WTC11 (cell line): ENCODE measurements at regions not wholly inside any gene's neighbourhood (a gene's known extent, or its start where the extent isn't known, plus 50 kb on each side); places are given as distances from the start of the nearest gene placed in this dataset.

Source experiments
- ATAC-seq: fragments of 200-7000 bp; cut with Tn5 transposase; 2 replicates; pipeline ENCODE4 v1.10.0; 2021; ENCODE audit warnings: mild to moderate bottlenecking, moderate library complexity
- CTCF ChIA-PET: fragments of 300-600 bp; sonication (Branson Sonifier 250); formaldehyde crosslinking; loops from one replicate; lab custom pipeline; 2021; ENCODE audit warnings: antibody characterized with exemption; lab: Charles Lee
- POLR2A ChIA-PET: fragments of 350-600 bp; sonication (Branson Sonifier 250); formaldehyde crosslinking; loops from one replicate; lab custom pipeline; 2021; ENCODE audit warnings: antibody characterized with exemption; lab: Charles Lee
- DNase-seq: peaks from one replicate; pipeline ENCODE4 v3.0.0; 2021; ENCODE audit warnings: low spot score
- H3K27ac Mint-ChIP-seq: 2 replicates; pipeline ENCODE4 v1.8.0; 2021; ENCODE audit warnings: mixed read lengths
- H3K27me3 Mint-ChIP-seq: 2 replicates; pipeline ENCODE4 v1.8.0; 2021; ENCODE audit warnings: low read depth, mild to moderate bottlenecking, moderate library complexity, mixed read lengths
- H3K36me3 Mint-ChIP-seq: 2 replicates; pipeline ENCODE4 v1.8.0; 2021; ENCODE audit warnings: mixed read lengths
- H3K4me1 Mint-ChIP-seq: 2 replicates; pipeline ENCODE4 v1.8.0; 2022; ENCODE audit warnings: mixed read lengths
- H3K4me3 Mint-ChIP-seq: 2 replicates; pipeline ENCODE4 v1.8.0; 2021; ENCODE audit warnings: mild to moderate bottlenecking, moderate library complexity, mixed read lengths
- H3K9me3 Mint-ChIP-seq: 2 replicates; pipeline ENCODE4 v1.8.0; 2021; ENCODE audit warnings: mixed read lengths
- CDX4 ChIP-seq: fragments of 250-450 bp; sonication (Bioruptor Pico); IDR thresholded peaks from 2 replicates; pipeline ENCODE4 v1.9.0; 2021; ENCODE audit warnings: moderate library complexity, mild to moderate bottlenecking, inconsistent platforms, borderline replicate concordance
- CREB1 ChIP-seq: sonication (generic); formaldehyde crosslinking; IDR thresholded peaks from 2 replicates; pipeline ENCODE4 v1.8.0; 2023; ENCODE audit warnings: mild to moderate bottlenecking, missing genetic modification reagents
- E2F4 ChIP-seq: sonication (generic); formaldehyde crosslinking; IDR thresholded peaks from 2 replicates; pipeline ENCODE4 v1.8.1; 2022; ENCODE audit warnings: low read depth, mild to moderate bottlenecking, moderate library complexity, missing genetic modification reagents, borderline replicate concordance
- ETV6 ChIP-seq: sonication (generic); formaldehyde crosslinking; IDR thresholded peaks from 2 replicates; pipeline ENCODE4 v1.8.1; 2022; ENCODE audit warnings: mild to moderate bottlenecking, missing genetic modification reagents
- GRHL2 ChIP-seq: fragments of 250-450 bp; sonication (Bioruptor Pico); IDR thresholded peaks from 2 replicates; pipeline ENCODE4 v1.8.0; 2022; ENCODE audit warnings: mild to moderate bottlenecking, moderate library complexity; ENCODE audit not compliant: insufficient replicate concordance, severe bottlenecking
- HMGA2 ChIP-seq: fragments of 250-450 bp; sonication (Bioruptor Pico); IDR thresholded peaks from 2 replicates; pipeline ENCODE4 v1.4.0; 2021; ENCODE audit warnings: mild to moderate bottlenecking, moderate library complexity
- IRF1 ChIP-seq: sonication (generic); formaldehyde crosslinking; IDR thresholded peaks from 2 replicates; pipeline ENCODE4 v1.8.0; 2023; ENCODE audit warnings: missing genetic modification reagents
- MLX ChIP-seq: sonication (generic); formaldehyde crosslinking; IDR thresholded peaks from 2 replicates; pipeline ENCODE4 v1.8.1; 2023; ENCODE audit warnings: mild to moderate bottlenecking, missing genetic modification reagents, moderate library complexity
- PRDM15 ChIP-seq: sonication (generic); formaldehyde crosslinking; IDR thresholded peaks from 2 replicates; pipeline ENCODE4 v1.8.0; 2022; ENCODE audit warnings: missing genetic modification reagents
- TEAD1 ChIP-seq: sonication (generic); formaldehyde crosslinking; IDR thresholded peaks from 2 replicates; pipeline ENCODE4 v1.8.0; 2022; ENCODE audit warnings: mild to moderate bottlenecking, missing genetic modification reagents
- USF1 ChIP-seq: sonication (generic); formaldehyde crosslinking; IDR thresholded peaks from 2 replicates; pipeline ENCODE4 v1.8.0; 2022; ENCODE audit warnings: mild to moderate bottlenecking, missing genetic modification reagents
- ZNF121 ChIP-seq: sonication (generic); formaldehyde crosslinking; IDR thresholded peaks from 2 replicates; pipeline ENCODE4 v1.8.0; 2023; ENCODE audit warnings: missing genetic modification reagents
- ZNF138 ChIP-seq: sonication (generic); formaldehyde crosslinking; conservative IDR thresholded peaks from 2 replicates; pipeline ENCODE4 v1.8.1; 2022; ENCODE audit warnings: mild to moderate bottlenecking, moderate library complexity, missing genetic modification reagents
- ZNF219 ChIP-seq: sonication (generic); formaldehyde crosslinking; IDR thresholded peaks from 2 replicates; pipeline ENCODE4 v1.8.0; 2023; ENCODE audit warnings: missing genetic modification reagents, mild to moderate bottlenecking, borderline replicate concordance
- ZNF671 ChIP-seq: fragments of 250-450 bp; sonication (Bioruptor Pico); IDR thresholded peaks from 2 replicates; pipeline ENCODE4 v1.8.0; 2021; ENCODE audit warnings: mild to moderate bottlenecking
- ZSCAN18 ChIP-seq: fragments of 250-450 bp; sonication (Bioruptor Pico); IDR thresholded peaks from 2 replicates; pipeline ENCODE4 v2.1.2; 2022; ENCODE audit warnings: mild to moderate bottlenecking, moderate library complexity
- TF ChIP-seq, protein P1 (sequence below): sonication (generic); formaldehyde crosslinking; IDR thresholded peaks from 2 replicates; pipeline ENCODE4 v1.8.0; 2023; ENCODE audit warnings: mild to moderate bottlenecking, missing genetic modification reagents
- TF ChIP-seq, protein P2 (sequence below): fragments of 250-450 bp; sonication (Bioruptor Pico); IDR thresholded peaks from 2 replicates; pipeline ENCODE4 v1.9.0; 2021; ENCODE audit warnings: mild to moderate bottlenecking

DNA sequence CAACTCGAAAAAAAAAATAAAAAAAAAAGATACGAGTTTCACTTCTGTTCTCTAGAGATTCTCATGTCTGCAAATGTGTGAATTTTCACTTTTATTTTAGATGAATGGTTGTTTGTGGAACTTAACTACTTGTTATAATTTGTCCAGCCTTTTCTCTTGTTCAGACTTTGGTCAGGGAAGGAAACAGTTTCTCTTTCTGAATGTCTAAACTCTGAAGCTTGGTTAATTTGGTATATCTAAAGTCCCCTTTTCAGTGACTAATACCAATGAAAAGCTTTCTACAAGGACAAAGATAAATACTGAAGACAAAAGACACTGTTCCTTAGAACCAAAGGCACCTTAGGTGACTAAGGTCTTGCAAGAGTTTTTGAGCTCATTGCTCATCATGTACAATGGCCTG lies 144.4 kb upstream of the PIEZO2 start:
- no peak for ATAC-seq
- TF ChIP-seq HMGA2 (CRISPR knock-in tag) = no peak
- TF ChIP-seq MLX (CRISPR knock-in tag) = no peak
- TF ChIP-seq, protein P1, sequence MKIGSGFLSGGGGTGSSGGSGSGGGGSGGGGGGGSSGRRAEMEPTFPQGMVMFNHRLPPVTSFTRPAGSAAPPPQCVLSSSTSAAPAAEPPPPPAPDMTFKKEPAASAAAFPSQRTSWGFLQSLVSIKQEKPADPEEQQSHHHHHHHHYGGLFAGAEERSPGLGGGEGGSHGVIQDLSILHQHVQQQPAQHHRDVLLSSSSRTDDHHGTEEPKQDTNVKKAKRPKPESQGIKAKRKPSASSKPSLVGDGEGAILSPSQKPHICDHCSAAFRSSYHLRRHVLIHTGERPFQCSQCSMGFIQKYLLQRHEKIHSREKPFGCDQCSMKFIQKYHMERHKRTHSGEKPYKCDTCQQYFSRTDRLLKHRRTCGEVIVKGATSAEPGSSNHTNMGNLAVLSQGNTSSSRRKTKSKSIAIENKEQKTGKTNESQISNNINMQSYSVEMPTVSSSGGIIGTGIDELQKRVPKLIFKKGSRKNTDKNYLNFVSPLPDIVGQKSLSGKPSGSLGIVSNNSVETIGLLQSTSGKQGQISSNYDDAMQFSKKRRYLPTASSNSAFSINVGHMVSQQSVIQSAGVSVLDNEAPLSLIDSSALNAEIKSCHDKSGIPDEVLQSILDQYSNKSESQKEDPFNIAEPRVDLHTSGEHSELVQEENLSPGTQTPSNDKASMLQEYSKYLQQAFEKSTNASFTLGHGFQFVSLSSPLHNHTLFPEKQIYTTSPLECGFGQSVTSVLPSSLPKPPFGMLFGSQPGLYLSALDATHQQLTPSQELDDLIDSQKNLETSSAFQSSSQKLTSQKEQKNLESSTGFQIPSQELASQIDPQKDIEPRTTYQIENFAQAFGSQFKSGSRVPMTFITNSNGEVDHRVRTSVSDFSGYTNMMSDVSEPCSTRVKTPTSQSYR = no peak
- no peak for TF ChIP-seq USF1 (CRISPR knock-in tag)
- TF ChIP-seq ZNF219 (CRISPR knock-in tag) = no peak
- no peak for TF ChIP-seq IRF1 (CRISPR knock-in tag)
- TF ChIP-seq ZSCAN18 (CRISPR knock-in tag) = no peak
- TF ChIP-seq TEAD1 (CRISPR knock-in tag) = no peak
- TF ChIP-seq CDX4 (CRISPR knock-in tag) = no peak
- TF ChIP-seq GRHL2 = no peak
- TF ChIP-seq ZNF671 (CRISPR knock-in tag) = no peak
- TF ChIP-seq CREB1 (CRISPR knock-in tag) = no peak
- no peak for TF ChIP-seq E2F4 (CRISPR knock-in tag)
- TF ChIP-seq ETV6 (CRISPR knock-in tag) = no peak
- Mint-ChIP-seq H3K9me3 (no peaks in the 10 kb centered on the region), H3K27ac (no peak overlapping the region), H3K4me3 (no peak overlapping the region), H3K36me3 (no peaks in the 10 kb centered on the region), H3K27me3 (no peaks in the 10 kb centered on the region), H3K4me1 (peaks cover 20% of the 10 kb centered on the region)
- ChIA-PET POLR2A (no interaction called here), CTCF (interaction anchor here (0.9 to 2.6 kb wide), 2 partner anchors 11 to 17 kb away, joined by 3 to 11 read pairs; no protein-coding TSS in a partner anchor)
- no peak for DNase-seq

DNA sequence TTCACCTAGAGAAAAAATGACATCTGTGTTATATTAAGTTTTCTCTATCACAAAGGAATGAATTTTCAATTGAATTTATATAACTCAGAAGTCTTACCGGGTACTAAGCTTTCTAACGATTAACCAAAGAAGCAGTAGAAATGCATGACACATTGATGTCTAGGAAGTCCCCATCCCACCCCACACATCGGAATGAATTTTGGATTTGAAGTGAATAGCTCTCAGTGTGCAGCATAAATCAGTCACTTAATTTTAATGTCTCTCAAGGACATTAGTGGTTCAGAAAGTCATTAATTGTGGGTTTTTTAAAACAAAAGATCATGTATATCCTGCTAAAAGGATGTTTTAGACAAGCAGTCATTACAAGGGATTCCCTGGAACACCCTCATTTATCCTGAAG lies 141.4 kb upstream of the PIEZO2 start:
- POLR2A ChIA-PET = no interaction called here
- Mint-ChIP-seq H3K4me3 (no peak overlapping the region), H3K27me3 (no peaks in the 10 kb centered on the region), H3K9me3 (no peaks in the 10 kb centered on the region), H3K27ac (no peak overlapping the region), H3K36me3 (no peaks in the 10 kb centered on the region), H3K4me1 (peaks cover 20% of the 10 kb centered on the region)
- CTCF ChIA-PET = interaction anchor here (0.6 to 2.5 kb wide), 4 partner anchors 20 to 263 kb away, joined by 3 to 9 read pairs (median 5); no protein-coding TSS in a partner anchor
- ATAC-seq = no peak
- DNase-seq = no peak
- TF ChIP-seq ZNF138 (CRISPR knock-in tag) = no peak
- TF ChIP-seq ETV6 (CRISPR knock-in tag) = no peak
- TF ChIP-seq, protein P2, sequence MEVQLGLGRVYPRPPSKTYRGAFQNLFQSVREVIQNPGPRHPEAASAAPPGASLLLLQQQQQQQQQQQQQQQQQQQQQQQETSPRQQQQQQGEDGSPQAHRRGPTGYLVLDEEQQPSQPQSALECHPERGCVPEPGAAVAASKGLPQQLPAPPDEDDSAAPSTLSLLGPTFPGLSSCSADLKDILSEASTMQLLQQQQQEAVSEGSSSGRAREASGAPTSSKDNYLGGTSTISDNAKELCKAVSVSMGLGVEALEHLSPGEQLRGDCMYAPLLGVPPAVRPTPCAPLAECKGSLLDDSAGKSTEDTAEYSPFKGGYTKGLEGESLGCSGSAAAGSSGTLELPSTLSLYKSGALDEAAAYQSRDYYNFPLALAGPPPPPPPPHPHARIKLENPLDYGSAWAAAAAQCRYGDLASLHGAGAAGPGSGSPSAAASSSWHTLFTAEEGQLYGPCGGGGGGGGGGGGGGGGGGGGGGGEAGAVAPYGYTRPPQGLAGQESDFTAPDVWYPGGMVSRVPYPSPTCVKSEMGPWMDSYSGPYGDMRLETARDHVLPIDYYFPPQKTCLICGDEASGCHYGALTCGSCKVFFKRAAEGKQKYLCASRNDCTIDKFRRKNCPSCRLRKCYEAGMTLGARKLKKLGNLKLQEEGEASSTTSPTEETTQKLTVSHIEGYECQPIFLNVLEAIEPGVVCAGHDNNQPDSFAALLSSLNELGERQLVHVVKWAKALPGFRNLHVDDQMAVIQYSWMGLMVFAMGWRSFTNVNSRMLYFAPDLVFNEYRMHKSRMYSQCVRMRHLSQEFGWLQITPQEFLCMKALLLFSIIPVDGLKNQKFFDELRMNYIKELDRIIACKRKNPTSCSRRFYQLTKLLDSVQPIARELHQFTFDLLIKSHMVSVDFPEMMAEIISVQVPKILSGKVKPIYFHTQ (CRISPR knock-in tag) = no peak
- no peak for TF ChIP-seq ZNF121 (CRISPR knock-in tag)
- no peak for TF ChIP-seq PRDM15 (CRISPR knock-in tag)
